GM20000 (cell line): ENCODE measurements at regions not wholly inside any gene's neighbourhood (a gene's known extent, or its start where the extent isn't known, plus 50 kb on each side); places are given as distances from the start of the nearest gene placed in this dataset.
"Not testable (repeated sequence)": the region's sequence is repeated elsewhere in the genome, so short reads cannot be mapped to it uniquely, and the experiment has no call there.

Source experiments
- DNase-seq: peaks from one replicate; pipeline ENCODE4 v3.0.0; 2012; ENCODE audit warnings: low spot score
- CTCF ChIP-seq: IDR thresholded peaks from 2 replicates; pipeline ENCODE4 v1.5.1; 2012; ENCODE audit warnings: mild to moderate bottlenecking, control low read depth; ENCODE audit errors: extremely low read depth, missing control alignments

- no peak for DNase-seq
- TF ChIP-seq CTCF = no peak
Observed at GRCh38 chr6:155807243-155807642, 351.6 kb upstream of the NOX3 start.

GRCh38 chr6:155801046-155801445 lies 345.4 kb upstream of the NOX3 start:
- no peak for TF ChIP-seq CTCF
- no peak for DNase-seq

- not testable (repeated sequence) for DNase-seq
Observed at GRCh38 chr6:155798876-155799275, 343.2 kb upstream of the NOX3 start.

GRCh38 chr6:155795173-155795796 lies 339.6 kb upstream of the NOX3 start:
- no peak for DNase-seq

GRCh38 chr6:155791891-155792290 lies 336.3 kb upstream of the NOX3 start:
- DNase-seq = no peak
- TF ChIP-seq CTCF = no peak

More at GRCh38 chr6:155795173-155795796, 339.6 kb upstream of the NOX3 start:
- TF ChIP-seq CTCF = no peak

GRCh38 chr6:155791186-155791585 lies 335.5 kb upstream of the NOX3 start:
- no peak for DNase-seq
- TF ChIP-seq CTCF = no peak

- TF ChIP-seq CTCF = no peak
- DNase-seq = no peak
Observed at GRCh38 chr6:155787168-155787567, 331.5 kb upstream of the NOX3 start.

GRCh38 chr6:155786528-155786927 lies 330.9 kb upstream of the NOX3 start:
- no peak for TF ChIP-seq CTCF
- no peak for DNase-seq
